NCI-H510A (cell line): ENCODE measurements at regions not wholly inside any gene's neighbourhood (a gene's known extent, or its start where the extent isn't known, plus 50 kb on each side); places are given as distances from the start of the nearest gene placed in this dataset.
"Not testable (repeated sequence)": the region's sequence is repeated elsewhere in the genome, so short reads cannot be mapped to it uniquely, and the experiment has no call there.

ENCODE experiments used
- DNase-seq: peaks from one replicate; lab custom pipeline; 2025; lab: John Stamatoyannopoulos, UW

DNA sequence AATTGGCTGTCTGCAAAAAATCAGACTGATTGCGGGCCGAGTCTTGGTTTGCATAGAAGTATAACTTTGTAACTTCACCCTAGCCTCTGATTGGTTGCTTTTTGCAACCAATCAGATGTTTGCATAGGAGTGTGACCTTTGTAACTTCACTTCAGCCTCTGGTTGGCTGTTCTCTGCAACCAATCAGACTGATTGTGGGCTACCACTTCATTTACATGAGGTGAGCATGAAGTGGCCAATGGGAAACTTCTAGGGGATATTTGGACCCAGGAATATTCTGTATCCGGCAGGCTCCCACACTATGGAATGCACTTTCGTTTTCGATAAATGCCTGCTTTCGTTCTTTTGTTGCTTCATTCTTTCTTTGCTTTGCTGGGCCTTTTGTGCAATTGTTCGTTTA lies 667.7 kb downstream of the FAM133A start:
- DNase-seq = not testable (repeated sequence)

DNA sequence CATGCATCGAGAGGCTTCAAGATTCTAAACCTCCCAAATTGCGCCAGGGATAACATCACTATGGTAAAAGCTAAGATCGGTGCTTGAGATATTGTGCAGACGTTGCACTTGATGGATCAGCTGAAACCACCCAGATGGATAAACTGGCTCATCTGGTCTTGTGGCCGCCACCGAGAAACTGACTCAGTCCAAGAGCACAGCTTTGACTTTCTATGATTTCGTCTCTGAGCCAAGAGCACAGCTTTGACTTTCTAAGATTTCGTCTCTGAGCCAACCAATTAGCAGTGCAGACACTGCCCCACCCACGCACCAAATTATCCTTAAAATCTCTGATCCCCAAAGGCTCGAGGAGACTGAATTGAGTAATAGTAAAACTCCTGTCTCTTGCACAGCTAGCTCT lies 687.2 kb downstream of the FAM133A start:
- no peak for DNase-seq

DNA sequence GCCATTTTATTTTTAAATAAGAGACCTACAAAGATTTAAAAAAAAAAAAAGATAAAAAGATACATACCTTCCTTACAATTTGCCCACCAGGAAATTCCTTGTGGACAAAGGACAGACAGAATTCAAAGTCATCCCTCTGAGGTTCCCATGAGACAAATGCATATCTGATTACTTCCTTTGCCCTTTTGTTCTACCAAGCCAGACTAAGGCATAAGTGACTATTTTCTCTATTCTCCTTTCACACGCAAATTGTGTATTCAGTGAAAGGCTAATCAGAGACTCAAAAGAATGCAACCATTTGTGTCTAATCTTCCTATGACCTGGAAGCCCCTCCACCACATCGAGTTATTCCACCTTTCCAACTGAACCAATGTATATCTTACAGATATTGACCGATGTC lies 691.7 kb downstream of the FAM133A start:
- no peak for DNase-seq

DNA sequence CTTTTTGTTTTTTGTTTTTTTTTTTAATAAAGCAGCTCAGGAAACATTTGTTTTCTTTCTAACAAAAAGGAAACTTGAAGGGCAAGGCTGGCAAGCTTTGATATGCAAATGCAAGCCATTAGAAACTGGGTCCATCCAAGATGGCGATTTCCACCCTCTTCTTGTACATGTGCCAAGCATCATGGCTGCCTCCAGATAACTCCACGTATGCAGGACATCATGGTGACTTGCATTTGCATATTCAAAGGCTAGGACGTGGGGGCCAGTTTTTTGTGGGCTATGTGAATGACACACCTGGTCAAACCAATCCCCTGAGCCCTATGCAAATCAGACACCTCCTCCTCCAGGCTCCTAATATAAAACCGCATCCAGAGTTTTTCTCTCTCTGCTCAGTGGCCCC lies 692.6 kb downstream of the FAM133A start:
- DNase-seq = no peak

DNA sequence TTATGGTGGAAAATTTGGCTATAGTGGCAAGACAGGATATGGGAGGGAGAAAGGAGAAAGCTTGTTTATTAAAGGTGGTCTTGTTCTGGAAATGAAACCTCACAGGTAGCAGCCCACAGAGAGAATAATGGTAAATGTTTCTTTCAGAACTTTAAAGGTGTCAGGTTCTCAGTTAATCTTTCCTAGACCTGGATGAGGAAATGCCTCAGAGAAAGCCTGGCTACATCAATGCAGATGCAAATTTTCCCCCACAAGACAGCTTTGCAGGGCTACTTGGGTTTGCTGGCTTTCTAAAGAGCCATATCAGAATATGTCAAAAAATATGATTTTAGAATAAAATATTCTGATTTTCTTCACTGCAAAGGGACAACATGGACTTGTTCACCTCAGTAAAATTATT lies 715.0 kb downstream of the FAM133A start:
- no peak for DNase-seq

DNA sequence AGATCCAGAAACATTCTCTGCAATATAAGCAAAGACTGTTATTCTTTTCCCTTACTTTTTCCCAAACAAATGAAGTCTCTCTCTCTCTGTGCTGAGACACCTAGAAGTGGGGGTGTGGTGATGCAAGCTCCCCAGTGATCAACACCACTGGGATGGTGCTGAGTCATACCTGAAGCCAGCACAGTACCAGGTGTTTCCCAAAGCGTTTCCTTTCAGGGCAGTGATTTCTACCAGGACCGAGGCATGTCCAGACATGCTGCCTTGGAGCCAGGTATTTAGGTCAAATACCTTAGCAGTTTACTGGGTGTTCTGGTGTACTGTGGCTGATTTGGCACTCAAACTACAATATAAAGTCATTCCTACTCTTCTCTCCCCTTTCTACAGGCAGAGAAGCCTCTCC lies 726.5 kb downstream of the FAM133A start:
- DNase-seq = peak; percentile 3

DNA sequence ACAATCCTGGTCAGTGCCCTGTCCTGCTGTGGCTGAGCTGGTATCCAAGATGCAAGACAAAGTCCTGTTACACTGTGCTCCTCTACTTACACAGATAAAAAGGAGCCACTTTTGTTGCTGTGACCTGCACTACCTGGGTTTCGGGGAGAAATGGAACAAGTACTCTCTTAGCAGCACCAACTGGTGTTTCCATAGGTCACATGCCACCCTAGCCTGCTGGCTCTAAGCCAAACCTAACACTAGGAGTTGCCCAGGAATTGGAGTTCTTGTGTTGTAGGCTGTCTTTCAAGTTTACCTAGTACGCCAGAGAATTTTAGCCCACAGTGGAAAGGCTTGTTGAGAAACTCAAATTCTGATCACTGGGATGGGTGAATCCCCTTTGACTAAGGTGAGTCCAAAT lies 727.4 kb downstream of the FAM133A start:
- DNase-seq = no peak

DNA sequence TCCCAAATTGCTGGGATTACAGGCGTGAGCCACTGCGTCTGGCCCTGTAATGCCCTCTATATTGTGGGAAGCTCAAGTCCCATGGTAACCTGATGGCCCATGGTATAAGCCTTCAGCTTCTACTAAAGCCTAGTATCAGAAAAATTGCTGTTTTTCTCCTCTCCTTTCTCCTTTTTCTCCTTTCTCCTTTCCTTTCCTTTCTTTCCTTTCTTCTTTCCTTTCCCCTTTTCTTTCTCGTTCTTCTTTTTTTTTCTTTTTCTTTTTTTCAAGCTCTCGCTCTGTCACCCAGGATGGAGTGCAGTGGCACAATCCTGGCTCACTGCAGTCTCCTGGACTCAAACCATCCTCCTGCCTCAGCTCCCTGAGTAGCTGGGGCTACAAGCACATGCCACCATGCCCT lies 740.7 kb downstream of the FAM133A start:
- no peak for DNase-seq

DNA sequence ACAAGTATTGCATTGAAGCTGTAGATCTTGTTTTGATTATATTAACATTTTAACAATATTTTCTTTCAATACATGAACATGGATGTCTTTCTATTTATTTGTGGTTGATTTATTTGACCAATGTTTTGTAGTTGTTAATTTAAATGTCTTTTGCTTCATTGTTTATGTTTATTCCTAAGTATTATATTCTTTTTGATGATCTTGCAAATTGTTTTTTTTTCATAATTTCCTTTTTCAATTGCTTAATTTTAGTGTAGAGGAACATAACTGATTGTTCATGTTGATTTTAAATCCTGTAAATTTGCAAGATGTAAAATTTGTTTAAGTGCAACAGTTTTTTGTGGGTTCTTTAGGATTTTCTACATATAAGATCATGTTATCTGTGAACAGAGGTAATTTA lies 744.1 kb downstream of the FAM133A start:
- DNase-seq = no peak

DNA sequence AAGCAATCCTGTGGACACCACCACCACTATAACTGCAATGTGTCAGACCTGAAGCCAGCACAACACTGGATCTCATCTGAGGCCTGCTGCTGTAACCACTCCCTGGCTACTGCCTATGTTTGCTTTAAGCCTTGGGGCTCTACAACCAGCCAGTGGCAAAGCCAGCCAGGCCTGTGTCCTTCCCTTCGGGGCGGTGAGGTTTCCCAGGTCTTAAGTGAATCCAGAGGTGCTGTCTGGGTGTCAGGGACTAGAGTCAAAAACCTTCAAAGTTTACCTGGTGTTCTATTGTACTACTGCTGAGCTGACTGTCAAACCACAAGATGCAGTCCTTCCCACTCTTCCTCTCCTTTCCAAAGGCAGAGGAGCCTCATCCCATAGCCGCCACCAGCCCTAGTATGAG lies 750.5 kb downstream of the FAM133A start:
- DNase-seq = no peak

DNA sequence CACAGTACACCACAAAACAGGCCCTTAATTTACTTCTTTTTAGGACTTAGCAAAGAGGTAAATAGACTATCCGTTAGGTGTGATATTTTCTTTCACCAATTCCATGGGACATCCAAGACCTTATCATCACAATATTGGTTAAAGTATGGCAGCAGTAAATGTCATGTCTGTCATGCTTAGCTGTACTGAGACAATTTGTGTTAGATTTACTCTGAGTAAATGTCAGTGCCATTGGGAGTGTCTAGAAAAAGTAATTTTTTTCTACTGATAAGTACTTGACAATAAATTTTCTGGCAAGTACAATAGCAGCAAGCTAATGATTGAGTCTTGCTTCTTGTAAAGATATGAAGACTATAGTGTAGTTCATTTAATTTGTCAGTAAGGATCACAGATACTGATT lies 756.1 kb downstream of the FAM133A start:
- no peak for DNase-seq

DNA sequence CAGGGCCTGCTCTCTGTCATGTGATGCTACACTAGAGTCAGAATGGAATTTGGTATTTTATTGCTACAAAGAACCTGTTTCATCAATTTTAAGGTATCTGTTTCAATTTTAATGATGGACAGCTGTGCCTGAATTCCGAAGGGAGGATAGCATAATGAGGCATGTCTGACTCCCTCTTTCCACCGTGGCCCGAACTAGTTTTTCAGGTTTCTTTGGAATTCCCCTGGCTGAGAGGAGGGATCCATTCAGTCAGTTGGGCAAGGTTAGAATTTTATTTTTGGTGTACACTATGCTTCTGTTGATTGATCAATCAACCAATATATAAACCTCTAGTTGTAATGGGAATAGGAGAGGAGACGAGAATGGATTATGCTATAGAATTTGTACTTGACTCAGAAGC lies 761.8 kb downstream of the FAM133A start:
- no peak for DNase-seq

DNA sequence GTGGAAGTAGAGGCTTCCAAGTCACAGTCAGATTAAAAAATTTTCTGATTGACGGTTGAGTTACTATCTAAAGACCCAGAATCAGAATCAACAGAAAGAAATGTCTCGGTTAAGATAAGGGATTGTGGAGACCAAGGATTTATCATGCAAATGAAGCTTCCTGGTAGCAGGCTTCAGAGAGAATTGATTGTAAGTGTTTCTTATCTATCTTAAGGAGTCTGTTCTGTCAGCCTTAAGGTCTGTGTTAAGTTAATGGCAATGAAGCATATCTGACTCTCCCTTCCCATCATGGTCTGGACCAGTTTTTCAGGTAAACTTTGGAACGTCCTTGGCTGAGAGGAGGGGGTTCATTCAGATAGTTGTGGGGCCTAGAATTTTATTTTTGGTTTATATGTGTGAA lies 780.2 kb downstream of the FAM133A start:
- DNase-seq = no peak

DNA sequence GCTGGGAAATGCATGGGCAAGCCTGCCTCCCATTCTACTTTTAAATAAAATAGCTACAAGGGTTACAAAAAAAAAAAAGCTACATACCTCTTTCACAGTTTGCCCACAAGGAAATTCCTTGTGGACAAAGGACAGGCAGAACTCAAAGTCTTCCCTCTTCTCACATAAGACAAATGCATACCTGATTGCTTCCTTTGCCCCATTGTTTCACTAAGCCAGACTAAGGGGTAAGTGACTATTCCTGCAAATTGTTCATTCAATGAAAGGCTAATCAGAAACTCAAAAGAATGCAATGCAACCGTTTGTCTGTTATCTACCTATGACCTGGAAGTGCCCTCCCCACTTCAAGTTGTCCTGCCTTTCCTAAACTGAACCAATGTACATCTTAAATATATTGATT lies 780.6 kb downstream of the FAM133A start:
- no peak for DNase-seq

DNA sequence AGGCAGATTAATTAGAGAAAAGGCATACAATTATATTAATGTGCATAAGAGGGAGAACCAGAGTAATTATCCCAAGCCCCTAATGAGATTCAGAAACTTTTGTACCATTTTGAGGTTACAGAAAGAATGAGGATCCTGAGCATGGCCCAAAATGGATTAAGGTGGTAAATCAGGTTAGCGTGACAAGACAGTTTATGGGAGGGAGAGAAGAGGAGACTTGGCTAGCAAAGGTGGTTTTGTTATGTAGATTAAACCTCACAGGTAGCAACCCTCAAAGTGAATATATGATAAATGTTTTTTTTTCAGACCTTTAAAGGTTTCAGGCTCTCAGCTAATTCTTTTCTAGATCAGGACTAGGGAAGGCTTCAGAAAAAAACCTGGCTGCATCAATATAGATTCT lies 781.8 kb downstream of the FAM133A start:
- no peak for DNase-seq

DNA sequence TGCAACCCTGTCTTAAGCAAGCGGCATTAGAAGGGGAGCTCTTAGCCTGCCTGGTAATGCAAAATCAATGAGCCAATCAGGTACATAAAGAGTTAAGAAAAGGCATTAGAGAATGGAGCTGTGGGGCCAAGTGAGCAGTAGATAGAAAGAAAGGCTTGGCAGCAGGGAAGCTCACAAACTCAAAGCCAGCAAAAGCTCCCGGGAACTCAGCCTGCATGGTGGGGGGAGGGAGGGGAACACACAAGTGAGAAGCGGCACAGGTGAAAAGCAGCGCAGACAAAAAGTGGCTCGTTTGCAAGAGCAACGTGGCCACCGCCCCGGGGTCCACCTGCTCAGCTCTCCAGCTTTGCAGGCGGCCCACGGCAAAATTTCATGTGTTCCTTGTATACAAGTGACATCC lies 818.5 kb downstream of the FAM133A start:
- no peak for DNase-seq

DNA sequence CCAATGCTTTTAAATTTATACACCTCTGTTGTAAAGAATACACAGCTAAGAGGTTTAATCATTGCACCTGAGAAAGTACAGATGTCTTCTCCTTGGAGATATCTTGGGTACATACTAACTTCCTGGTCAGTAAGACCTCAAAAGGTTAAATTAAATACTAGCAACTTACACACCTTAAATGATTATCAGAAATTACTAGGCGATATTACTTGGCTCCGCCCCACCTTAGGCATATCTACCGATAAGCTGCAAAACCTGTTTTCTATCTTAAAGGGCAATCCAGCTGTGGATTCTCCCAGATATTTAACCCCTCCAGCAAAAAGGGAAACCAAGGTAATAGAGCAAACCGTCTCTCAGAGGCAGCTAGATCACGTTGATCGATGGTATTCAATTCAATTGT lies 819.4 kb downstream of the FAM133A start:
- DNase-seq = no peak

DNA sequence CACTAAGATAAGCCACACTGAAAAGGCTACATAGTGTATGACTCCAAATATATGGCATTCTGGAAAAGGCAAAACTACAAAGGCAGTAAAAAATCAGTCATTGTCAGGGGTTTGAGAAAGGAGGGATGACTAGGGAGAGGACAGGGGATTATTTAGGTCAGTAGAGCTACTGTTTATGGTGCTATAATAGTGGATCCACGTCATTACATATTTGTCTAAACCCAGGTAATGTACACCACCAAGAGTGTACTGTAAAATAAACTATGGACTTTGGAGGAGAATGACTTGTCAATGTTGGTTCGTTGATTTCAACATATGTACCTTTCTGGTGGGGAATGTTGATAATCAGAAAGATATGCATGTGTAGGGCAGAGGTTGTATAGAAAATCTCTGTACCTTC lies 837.6 kb downstream of the FAM133A start:
- DNase-seq = no peak

DNA sequence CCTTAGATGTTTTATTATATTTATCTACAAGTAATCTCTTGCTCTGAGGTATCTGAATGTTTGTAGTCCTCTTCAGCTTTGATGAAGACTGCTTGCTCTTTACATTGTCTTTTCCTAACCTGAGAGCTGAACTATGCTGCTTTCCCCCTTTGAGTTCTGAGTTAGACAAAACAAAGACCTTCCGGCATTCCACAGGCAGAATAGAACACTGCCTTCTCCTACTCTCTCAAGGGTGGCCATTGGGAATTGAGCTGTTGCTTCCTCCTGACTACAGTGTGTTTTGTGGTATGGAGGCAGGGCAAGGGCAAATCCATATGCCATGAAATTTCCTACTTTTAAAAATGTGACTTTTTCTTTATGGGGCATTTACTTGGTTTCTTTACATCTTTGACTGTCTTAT lies 841.0 kb downstream of the FAM133A start:
- no peak for DNase-seq

DNA sequence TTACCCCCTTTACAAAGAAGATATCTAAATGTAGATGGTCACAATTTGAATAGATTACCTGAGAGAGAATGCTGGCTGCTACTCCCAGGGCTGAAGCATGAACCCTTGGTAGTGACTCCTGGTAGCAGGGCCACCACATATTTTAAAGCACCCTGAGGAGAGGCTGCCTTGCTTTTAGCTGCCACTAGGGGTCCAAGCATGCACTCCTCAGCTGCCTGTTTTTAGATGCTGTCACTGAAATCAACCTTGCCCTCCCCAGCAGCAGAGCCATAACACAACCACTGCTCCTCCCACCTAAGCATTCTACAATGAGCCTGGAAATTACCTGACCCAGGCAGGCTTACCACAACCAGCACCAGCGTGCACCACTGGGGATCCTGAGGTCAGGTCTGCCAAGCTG lies 850.9 kb downstream of the FAM133A start:
- no peak for DNase-seq

DNA sequence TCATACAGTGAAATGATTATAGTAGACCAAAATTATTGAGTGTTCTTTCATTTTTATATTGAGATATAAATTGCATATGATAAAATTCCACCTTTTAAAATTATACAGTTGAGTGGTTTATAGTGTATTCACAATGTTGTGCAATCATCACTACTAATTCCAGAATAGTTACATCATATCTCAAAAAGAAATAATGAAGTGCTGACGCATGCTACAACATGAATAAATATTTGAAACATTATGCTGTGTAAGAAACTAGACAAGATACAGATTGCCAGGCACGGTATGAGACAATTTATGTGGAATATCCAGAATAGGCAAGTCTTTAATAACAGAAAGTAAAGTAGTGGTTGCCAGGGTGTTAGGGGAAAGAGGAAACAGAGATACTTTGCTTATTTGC lies 871.7 kb downstream of the FAM133A start:
- no peak for DNase-seq

DNA sequence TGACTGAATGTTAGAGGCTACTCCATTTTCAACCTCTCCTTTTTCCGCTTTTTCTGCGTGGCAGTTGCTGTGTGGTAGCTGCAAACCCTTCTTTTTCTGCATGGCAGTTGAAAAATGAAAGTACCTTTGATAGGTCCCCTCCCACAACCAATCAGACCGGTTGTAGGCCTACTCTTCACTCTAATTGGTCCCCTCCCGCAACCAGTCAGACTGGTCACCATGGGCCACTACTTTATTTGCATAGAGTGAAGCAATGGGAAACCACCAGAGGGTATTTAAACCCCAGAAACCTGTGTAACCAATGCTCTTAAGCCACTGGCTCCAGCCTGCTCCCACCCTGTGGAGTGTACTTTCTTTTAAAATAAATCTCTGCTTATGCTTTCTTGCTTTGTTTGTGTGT lies 877.8 kb downstream of the FAM133A start:
- DNase-seq = no peak

DNA sequence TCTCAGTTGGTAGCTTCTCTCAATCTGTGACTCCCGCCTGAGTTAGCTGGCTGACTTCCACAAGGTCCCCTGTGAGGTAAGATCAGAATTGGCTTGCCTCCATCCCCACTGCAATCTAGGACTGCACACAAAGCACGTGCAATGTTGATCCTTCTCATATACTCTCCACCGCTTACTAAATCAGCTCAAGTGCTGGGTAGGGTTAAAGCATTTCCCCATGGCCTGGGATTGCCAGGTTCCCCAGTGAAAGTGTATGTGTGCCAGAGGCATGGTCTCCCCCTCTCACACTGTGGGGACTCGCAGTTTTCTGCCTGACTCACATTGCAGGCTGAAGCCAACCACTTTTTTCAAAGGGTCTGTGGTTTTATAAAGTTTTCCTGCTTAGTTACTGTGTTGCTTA lies 886.9 kb downstream of the FAM133A start:
- DNase-seq = no peak

DNA sequence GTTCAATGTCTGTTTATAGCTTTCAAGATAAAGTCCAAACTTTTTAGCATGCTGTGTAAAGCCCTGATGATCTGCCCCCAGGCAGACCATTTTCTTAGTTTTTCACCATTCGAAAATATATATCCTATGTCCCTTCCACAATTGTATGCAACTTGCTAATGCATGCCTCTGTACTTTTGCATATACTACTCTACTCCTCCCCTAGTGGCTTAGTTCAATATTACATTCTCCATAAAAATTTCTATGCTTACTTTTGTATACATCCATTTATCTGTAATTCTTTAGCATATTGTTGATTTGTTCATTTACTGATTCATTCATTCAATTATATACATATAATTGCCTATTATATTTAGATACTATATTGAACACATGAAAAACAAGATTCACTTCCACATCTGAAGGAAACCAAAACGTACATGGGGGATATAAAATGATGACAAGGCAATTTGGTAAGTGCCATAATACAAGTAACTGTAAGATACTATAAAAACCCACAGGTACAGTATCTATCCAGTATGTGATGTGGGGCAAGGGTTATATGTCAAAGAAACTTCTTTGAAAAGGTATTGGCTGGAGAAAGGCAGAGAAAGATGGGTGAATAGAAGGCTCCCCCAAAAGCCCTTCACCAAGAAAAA lies 902.5 kb downstream of the FAM133A start:
- no peak for DNase-seq

DNA sequence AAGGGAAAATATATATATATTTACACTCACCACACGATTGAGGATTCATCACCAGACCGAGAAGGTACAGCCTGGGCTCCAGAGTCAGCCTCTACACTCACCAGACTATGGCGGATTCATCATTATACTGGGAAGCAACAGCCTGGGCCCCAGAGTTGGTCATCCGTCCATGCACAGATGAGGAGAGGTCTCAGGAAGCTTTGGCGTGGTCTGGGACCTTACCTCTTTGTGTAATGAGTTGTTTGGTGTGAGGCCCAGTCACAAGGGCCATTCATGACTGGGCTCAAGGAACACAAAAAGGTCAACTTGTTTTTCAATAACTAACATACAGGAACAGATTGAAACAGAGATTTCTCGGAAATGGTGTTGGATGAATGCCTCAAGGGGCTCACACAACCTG lies 926.1 kb downstream of the FAM133A start:
- no peak for DNase-seq
